Fibroblast of mammary gland (primary cell): ENCODE measurements at regions not wholly inside any gene's neighbourhood (a gene's known extent, or its start where the extent isn't known, plus 50 kb on each side); places are given as distances from the start of the nearest gene placed in this dataset.
A peak's percentile ranks its signal among the peaks of the same experiment; 100 is the strongest.

Experiments
- DNase-seq: peaks from one replicate; pipeline ENCODE4 v3.0.0-alpha.2; 2010; ENCODE audit warnings: low read depth
- H3K4me3 ChIP-seq: 2 replicates; pipeline ENCODE4 v1.5.1; 2011; ENCODE audit warnings: low read depth, mild to moderate bottlenecking, low read length, moderate library complexity; ENCODE audit not compliant: control insufficient read depth
- TF ChIP-seq, protein P1 (sequence below): conservative IDR thresholded peaks from 2 replicates; pipeline ENCODE4 v1.5.1; 2011; ENCODE audit warnings: low read depth, low read length, inconsistent platforms; ENCODE audit not compliant: control insufficient read depth, insufficient read depth

DNA sequence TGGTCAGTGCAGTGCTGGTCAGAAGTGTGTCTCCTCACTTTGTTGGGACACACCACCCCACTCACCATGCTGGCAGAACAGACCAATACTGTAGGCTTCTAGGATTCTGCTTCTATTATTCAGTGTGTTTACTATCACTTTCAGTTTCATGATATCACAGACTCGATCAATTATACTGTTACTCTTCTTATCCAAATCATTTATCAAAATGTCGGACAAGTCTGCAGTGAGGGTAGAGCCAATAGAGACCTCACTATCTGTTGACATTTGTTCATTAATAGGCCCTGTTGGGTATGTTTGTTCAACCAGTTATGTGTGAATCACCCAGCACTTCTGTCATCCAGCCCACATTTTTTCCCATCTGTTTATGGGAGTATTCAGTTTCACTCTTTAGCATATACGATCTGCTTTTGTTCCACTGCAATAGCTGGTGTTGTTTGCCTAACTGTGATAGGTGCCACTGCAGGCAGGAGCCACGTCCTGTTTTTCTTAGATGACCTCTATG is 140.1 kb downstream of the NRN1 start:
- peak; percentile 76 for DNase-seq
- H3K4me3 ChIP-seq = no peak overlapping the region
- TF ChIP-seq, protein P1, sequence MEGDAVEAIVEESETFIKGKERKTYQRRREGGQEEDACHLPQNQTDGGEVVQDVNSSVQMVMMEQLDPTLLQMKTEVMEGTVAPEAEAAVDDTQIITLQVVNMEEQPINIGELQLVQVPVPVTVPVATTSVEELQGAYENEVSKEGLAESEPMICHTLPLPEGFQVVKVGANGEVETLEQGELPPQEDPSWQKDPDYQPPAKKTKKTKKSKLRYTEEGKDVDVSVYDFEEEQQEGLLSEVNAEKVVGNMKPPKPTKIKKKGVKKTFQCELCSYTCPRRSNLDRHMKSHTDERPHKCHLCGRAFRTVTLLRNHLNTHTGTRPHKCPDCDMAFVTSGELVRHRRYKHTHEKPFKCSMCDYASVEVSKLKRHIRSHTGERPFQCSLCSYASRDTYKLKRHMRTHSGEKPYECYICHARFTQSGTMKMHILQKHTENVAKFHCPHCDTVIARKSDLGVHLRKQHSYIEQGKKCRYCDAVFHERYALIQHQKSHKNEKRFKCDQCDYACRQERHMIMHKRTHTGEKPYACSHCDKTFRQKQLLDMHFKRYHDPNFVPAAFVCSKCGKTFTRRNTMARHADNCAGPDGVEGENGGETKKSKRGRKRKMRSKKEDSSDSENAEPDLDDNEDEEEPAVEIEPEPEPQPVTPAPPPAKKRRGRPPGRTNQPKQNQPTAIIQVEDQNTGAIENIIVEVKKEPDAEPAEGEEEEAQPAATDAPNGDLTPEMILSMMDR = no peak

DNA sequence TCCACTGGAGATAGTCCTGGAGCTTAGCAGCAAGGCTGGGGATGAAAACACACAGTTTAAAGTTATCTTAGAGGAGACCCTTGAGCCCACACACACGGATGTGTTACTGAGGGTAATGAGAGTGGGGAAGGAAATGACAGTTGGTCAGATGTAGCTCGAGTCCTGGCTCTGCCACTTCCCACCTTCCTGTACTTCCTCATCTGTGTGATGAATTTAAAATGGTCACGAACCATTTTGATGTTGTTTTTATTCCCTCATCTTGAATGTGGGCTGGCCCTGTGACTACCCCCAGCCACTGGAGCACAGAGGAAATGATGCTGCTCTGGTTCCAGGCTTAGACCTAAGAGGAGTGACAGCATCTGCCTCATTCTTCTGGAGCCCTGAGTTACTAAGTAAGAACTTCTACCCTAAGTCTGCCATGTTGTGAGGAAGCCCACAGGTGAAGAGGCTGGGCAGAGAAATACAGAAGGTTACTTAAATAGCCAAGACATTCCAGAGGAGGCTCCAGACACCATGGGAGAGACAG is 141.2 kb downstream of the NRN1 start:
- DNase-seq = no peak
- TF ChIP-seq, protein P1 = no peak
- no peak overlapping the region for H3K4me3 ChIP-seq

DNA sequence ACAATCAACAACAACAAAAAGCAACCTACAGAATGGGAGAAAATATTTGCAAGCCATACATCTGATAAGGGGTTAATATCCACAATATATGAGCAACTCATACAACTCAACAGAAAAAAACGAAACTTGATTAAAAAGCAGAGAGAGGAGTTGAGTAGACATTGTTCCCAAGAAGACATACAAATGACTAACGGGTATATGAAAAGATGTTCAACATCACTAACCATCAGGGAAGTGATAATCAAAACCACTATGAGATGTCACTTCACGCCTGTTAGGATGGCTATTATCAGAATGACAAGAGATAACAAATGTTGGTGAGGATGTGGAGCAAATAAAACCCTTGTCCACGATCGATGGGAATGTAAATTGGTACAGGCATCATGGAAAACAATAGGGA is 145.9 kb downstream of the NRN1 start:
- TF ChIP-seq, protein P1 = no peak
- H3K4me3 ChIP-seq = no peak overlapping the region
- no peak for DNase-seq

DNA sequence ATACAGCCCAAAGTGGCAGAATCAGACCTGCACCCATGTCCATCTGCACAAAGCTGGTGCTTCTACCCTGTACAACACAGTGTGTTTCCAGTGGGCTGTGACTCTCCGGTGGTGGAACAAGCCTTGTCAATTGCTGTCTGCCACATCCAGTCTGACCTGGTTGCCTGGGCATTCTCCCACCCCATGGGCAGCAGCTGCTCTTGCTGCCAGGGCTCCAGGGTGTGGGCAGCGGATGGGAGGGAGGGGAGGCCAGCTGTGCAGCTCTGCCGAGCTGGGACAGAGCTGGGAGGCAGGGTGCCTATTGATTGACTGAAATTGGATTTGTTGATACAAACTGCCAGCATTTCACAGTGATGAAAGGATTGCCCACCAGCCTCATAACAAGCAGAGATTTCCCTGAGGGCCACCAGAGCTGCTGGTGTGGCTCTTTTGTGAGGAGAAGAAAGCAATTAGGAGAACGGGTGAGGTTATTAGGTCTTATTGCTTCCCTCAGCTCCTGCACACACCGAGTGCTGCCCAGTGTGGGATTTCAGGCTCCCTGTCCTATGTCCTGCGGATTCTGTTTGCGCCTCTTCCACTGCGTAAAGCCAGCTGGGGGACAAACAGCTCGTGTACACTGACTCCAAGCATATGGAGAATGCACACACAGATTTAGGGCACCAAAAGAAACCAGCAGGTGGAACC is 150.8 kb downstream of the NRN1 start:
- TF ChIP-seq, protein P1 = no peak
- H3K4me3 ChIP-seq = no peak overlapping the region
- DNase-seq = no peak

DNA sequence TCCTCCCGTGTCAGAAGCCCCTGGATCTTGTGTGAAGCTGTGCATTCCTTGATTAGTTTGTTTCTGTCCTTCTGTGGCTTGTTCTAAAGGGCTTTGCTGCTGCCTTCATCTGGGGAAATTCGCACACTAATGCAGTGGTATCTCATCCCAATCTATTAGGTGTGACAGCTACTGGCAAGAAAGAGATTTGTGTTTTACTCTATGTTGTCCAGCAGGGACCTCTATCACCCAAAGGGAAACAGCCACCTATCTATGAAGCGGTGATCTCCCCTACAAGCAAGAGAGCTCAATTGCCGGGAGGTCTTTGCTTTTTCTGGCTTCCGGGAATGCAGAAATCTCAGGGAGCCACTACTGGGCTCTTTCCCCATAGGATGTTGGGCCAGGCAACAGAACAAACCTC is 151.8 kb downstream of the NRN1 start:
- no peak overlapping the region for H3K4me3 ChIP-seq
- DNase-seq = no peak
- TF ChIP-seq, protein P1 = no peak

GRCh38 chr6:5851261-5851757 is 155.4 kb downstream of the NRN1 start:
- peak; percentile 54 for DNase-seq
- TF ChIP-seq, protein P1 = no peak
- H3K4me3 ChIP-seq = peak overlapping the region; percentile 29
